GM12878 (cell line): ENCODE measurements at regions not wholly inside any gene's neighbourhood (a gene's known extent, or its start where the extent isn't known, plus 50 kb on each side); places are given as distances from the start of the nearest gene placed in this dataset.

Experiments used
- CTCF ChIP-seq, 3 experiments: IDR thresholded peaks in 2 of 3; conservative IDR thresholded peaks in 1 of 3; 2 replicates each; pipeline ENCODE4 v1.5.1; 2011; ENCODE audit warnings: low read depth in 3 of 3, low read length in 3 of 3, mild to moderate bottlenecking in 3 of 3, control low read depth in 2 of 3, moderate library complexity in 2 of 3, inconsistent platforms in 1 of 3, mixed read lengths in 1 of 3; ENCODE audit not compliant: control insufficient read depth in 2 of 3, insufficient read depth in 1 of 3; ENCODE audit errors: extremely low read depth in 1 of 3
- ELK1 ChIP-seq: IDR thresholded peaks from 2 replicates; pipeline ENCODE4 v1.6.1; 2012; ENCODE audit warnings: low read depth, low read length, improper control_type of control experiment
- POLR2A ChIP-seq: IDR thresholded peaks from 2 replicates; pipeline ENCODE4 v1.6.1; 2011; ENCODE audit warnings: low read depth, mild to moderate bottlenecking, low read length
- RELA ChIP-seq: fragments of 450-650 bp; IDR thresholded peaks from 2 replicates; pipeline ENCODE4 v1.8.0; 2014; ENCODE audit warnings: borderline replicate concordance; ENCODE audit not compliant: partially characterized antibody
- SIN3A ChIP-seq: IDR thresholded peaks from 2 replicates; pipeline ENCODE4 v1.6.1; 2012; ENCODE audit warnings: low read depth, low read length, improper control_type of control experiment
- SP1 ChIP-seq: IDR thresholded peaks from one replicate; pipeline ENCODE4 v1.6.1; 2011; ENCODE audit warnings: low read depth, low read length
- STAT3 ChIP-seq: IDR thresholded peaks from 2 replicates; pipeline ENCODE4 v1.6.1; 2011; ENCODE audit warnings: low read depth, low read length, improper control_type of control experiment
- ZBTB33 ChIP-seq: fragments of 450-650 bp; IDR thresholded peaks from 2 replicates; pipeline ENCODE4 v1.6.1; 2017; ENCODE audit warnings: mild to moderate bottlenecking

DNA sequence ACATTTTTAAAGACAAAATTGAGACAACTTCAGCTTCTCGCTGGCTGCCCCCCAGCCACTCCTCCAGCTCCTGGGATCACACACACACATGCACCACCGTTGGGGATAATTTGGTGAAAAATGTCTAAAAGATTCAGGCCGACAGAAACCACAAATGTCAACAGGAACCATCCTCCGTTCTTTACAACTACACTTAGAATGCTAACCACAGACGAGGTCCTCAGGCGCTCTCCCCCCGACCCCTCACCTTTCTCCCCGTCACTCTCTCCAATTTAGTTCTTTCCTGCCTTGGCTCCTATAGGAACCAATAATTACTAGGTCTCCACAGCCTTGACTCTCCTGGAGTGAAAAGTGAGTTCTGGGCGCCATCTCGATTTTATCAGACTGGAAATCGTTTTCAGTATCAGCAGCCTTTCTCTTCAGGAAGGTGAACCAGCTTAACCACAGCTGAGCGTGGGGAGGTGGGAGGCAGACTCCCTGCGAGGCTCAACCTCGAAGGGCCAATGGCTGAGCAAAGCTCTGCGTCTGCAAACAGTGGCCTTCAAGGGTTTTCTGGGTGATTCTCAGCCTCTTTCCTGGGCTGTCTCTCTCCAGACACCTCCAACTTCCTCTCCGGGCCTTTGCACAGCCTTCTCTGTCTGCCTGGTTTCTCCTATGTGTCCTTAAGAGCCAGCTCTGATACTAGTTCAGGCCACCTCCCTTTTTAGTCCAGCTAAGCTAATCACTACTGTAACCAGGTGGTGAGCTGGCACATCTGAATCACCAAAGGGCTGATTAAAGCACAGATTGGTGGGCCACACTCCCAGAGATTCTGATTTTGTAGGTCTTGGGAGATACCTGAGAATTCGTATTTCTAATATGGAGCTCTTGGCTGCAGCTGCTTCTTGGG, 115.7 kb upstream of the COPS8 start:
- TF ChIP-seq RELA (no peak), SIN3A (no peak), CTCF (IDR thresholded peaks at IDR 0.05 in 2 of 3, conservative IDR thresholded peaks at IDR 0.05 in 1 of 3; ENCODE audit: control insufficient read depth in 2 of 3, extremely low read depth in 1 of 3, insufficient read depth in 1 of 3, low read depth in 3 of 3, low read length in 3 of 3) (no peak), STAT3 (no peak), POLR2A (no peak), ZBTB33 (no peak), SP1 (no peak), ELK1 (no peak)
